Right atrium auricular region (tissue), 2 donors: ENCODE measurements at regions not wholly inside any gene's neighbourhood (a gene's known extent, or its start where the extent isn't known, plus 50 kb on each side); places are given as distances from the start of the nearest gene placed in this dataset.

ENCODE experiments used
- DNase-seq: peaks from one replicate; pipeline ENCODE4 v3.0.0-alpha.2; 2019; ENCODE audit warnings: low spot score
- H3K27ac ChIP-seq, 2 donors: fragments of 200-600 bp; sonication (generic); 1 replicate in 1 of 2; 2 replicates in 1 of 2; pipeline ENCODE4 v1.5.1; 2016 to 2019
- H3K27me3 ChIP-seq, 2 donors: fragments of 200-600 bp; sonication (generic); one replicate each; pipeline versions ENCODE4 v1.5.1 to v1.6.0; 2017 to 2019
- H3K36me3 ChIP-seq: fragments of 200-600 bp; sonication (generic); one replicate; pipeline ENCODE4 v1.5.1; 2016
- H3K4me1 ChIP-seq, 2 donors: fragments of 200-600 bp; sonication (generic); one replicate each; pipeline versions ENCODE4 v1.5.1 to v1.6.0; 2017 to 2019
- H3K4me3 ChIP-seq, 2 donors: fragments of 200-600 bp; sonication (generic); 1 replicate in 1 of 2; 2 replicates in 1 of 2; pipeline ENCODE4 v1.5.1; 2017 to 2019; ENCODE audit warnings: mild to moderate bottlenecking in 1 of 2, moderate library complexity in 1 of 2
- H3K9me3 ChIP-seq, 2 donors: fragments of 200-600 bp; sonication (generic); one replicate each; pipeline ENCODE4 v1.5.1; 2019
- TF ChIP-seq, protein P1 (sequence below), 2 donors: fragments of 200-600 bp; sonication (generic); IDR thresholded peaks; one replicate each; pipeline ENCODE4 v1.5.1; 2019; ENCODE audit warnings: antibody characterized with exemption in 2 of 2

DNA sequence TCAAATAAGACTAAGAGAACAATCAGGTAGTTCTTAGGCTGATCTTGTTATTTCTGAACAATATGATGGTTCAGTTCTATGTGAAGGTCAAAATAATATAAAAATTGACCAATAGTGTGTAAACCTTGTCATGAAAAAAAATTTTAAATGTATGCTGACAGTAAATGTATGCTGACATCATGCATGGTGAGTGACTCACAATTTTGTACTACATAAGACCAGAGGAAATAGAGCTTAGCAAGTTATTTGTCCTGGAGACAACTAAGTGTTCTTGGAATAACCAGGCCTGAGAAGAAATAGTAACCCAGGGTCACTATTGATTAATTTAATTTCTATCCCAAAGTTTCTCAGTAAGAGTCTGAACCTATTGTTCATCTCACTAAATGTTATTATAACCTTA is 182.2 kb upstream of the PCDH15 start:
- Histone ChIP-seq H3K4me3 (no peak overlapping the region), H3K27me3 (no peaks in the 10 kb centered on the region), H3K27ac (no peak overlapping the region), H3K4me1 (no peaks in the 10 kb centered on the region), H3K9me3 (no peaks in the 10 kb centered on the region), H3K36me3 (no peaks in the 10 kb centered on the region)
- TF ChIP-seq, protein P1, sequence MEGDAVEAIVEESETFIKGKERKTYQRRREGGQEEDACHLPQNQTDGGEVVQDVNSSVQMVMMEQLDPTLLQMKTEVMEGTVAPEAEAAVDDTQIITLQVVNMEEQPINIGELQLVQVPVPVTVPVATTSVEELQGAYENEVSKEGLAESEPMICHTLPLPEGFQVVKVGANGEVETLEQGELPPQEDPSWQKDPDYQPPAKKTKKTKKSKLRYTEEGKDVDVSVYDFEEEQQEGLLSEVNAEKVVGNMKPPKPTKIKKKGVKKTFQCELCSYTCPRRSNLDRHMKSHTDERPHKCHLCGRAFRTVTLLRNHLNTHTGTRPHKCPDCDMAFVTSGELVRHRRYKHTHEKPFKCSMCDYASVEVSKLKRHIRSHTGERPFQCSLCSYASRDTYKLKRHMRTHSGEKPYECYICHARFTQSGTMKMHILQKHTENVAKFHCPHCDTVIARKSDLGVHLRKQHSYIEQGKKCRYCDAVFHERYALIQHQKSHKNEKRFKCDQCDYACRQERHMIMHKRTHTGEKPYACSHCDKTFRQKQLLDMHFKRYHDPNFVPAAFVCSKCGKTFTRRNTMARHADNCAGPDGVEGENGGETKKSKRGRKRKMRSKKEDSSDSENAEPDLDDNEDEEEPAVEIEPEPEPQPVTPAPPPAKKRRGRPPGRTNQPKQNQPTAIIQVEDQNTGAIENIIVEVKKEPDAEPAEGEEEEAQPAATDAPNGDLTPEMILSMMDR (IDR thresholded peaks at IDR 0.05): no peak
- DNase-seq: no peak

DNA sequence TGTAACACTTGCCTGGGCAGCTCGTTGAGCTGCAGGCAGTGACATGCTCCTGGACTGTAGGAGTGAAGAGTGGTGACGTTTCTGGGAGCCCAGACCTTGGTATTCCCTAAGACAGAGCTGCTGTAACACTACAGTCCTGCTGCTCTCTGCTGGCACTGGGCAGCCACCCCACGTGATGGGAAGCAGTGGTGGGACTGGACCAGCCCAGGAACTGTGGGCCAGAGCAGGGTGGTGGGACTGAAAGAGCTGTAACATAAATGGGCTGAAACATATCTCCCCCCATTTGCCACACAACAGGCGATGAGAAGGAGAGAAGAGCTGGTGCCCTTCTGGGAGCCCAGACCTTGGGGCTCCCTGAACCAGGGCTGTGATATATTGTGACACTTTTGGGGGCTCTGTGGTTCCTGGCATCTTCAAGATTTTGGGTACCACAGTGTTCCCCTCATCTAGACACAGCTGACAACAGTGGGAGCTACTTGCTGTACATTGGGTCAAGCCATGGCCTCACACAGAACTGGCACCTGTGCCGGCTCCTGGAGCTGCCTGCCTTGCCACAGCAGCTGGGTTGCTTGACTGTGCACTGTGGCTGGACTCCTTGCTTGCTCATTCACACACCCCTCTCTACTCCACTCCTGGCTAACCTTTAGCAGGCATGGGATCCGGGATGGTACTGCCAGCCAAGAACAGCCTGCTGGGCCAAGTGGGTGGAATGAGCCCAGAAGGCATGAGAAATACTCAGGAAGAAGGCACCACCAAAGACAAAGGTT is 161.3 kb upstream of the PCDH15 start:
- Histone ChIP-seq H3K27ac (no peak overlapping the region), H3K27me3 (no peaks in the 10 kb centered on the region), H3K9me3 (peaks cover 0 to 7% of the 10 kb centered on the region in 2 donors), H3K36me3 (no peaks in the 10 kb centered on the region), H3K4me3 (no peak overlapping the region), H3K4me1 (no peaks in the 10 kb centered on the region)
- TF ChIP-seq, protein P1 (IDR thresholded peaks at IDR 0.05): no peak
- no peak for DNase-seq

DNA sequence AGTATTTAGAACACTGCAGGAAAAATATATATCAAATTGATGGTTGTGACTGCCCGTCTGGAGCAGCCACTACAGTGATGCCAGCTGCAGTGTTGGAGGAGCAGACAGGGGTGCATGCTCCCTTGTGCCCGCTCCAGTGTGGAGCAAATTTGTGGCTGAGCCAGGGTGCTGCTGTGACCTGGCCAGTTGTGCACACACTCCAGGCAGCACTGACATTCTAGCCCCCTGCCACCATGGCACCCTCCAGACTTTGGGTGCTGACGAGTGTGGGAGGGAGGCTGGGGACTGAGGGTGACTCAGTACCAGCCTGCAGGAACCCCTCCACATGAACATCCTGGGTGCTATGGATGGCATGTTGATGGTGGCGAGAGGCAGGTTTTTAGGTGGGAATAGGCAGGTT is 160.0 kb upstream of the PCDH15 start:
- peaks cover 0 to 7% of the 10 kb centered on the region in 2 donors for H3K9me3 ChIP-seq
- no peak overlapping the region for H3K27ac ChIP-seq
- H3K36me3 ChIP-seq: no peaks in the 10 kb centered on the region
- H3K27me3 ChIP-seq: no peaks in the 10 kb centered on the region
- no peak for DNase-seq
- TF ChIP-seq, protein P1 (IDR thresholded peaks at IDR 0.05): no peak
- no peaks in the 10 kb centered on the region for H3K4me1 ChIP-seq
- H3K4me3 ChIP-seq: no peak overlapping the region

DNA sequence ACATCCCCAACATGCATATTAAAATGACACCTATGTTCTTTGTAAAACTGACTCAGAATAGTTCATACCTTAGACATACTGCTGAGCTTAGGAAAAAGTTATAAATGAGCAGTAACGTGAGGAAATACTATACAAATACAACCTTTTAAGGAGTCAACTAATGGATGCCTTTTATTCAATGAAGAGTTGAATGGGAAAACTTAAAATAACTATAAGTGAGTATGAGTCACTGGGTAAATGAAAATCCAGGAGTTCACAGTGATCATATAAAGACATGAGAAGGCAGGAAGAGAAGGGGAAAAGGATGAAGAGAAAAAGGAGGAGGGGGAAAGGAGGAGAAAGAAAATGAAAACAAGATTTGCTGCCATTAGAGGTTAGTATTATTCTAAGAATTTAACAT is 157.8 kb upstream of the PCDH15 start:
- DNase-seq: no peak
- Histone ChIP-seq H3K4me1 (no peaks in the 10 kb centered on the region), H3K27ac (no peak overlapping the region), H3K9me3 (peaks cover 0 to 7% of the 10 kb centered on the region in 2 donors), H3K36me3 (no peaks in the 10 kb centered on the region), H3K4me3 (no peak overlapping the region), H3K27me3 (no peaks in the 10 kb centered on the region)
- TF ChIP-seq, protein P1 (IDR thresholded peaks at IDR 0.05): no peak

DNA sequence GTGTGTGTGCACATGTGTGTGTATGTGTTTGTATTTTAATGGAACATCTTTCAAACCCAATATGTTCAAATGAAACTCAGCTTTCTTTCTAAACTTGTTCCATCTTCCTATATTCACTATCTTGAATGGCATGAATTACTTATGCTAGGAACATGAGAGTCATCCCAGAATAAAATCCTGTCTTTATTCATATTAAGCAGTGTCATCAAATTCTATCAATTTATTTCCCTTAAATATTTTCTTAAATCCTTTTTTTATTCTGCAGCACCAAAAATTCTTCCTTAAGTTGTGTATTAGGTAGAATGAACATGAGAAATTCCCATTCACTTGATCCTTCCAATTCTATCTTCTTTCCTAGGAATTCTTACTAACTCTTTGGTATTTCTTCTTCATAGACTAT is 146.6 kb upstream of the PCDH15 start:
- Histone ChIP-seq H3K27ac (no peak overlapping the region), H3K36me3 (no peaks in the 10 kb centered on the region), H3K9me3 (no peaks in the 10 kb centered on the region), H3K27me3 (no peaks in the 10 kb centered on the region), H3K4me3 (no peak overlapping the region), H3K4me1 (no peaks in the 10 kb centered on the region)
- DNase-seq: no peak
- TF ChIP-seq, protein P1 (IDR thresholded peaks at IDR 0.05): no peak

DNA sequence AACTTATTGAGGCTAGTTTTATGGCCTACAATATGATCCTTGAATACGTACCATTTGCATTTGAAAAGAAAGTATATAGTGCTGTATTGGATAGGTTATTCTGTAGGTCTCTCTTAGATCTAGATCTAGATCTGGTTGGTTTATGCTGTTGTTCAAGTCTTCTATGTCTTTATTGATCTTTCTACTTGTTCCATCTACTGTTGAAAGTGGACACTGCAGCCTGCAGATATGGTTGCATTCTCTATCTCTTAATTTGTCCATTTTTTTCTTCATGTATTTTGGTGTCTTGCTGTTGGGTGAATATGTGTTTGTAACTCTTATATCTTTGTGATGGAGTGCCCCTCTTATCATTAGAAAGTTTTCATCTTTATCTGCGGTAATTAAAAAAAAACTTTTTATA is 139.4 kb upstream of the PCDH15 start:
- TF ChIP-seq, protein P1 (IDR thresholded peaks at IDR 0.05): peak; percentile 17 to 34
- H3K27me3 ChIP-seq: no peaks in the 10 kb centered on the region

More for the DNA sequence above, 139.4 kb upstream of the PCDH15 start:
- no peaks in the 10 kb centered on the region for H3K9me3 ChIP-seq
- DNase-seq: no peak
- H3K4me3 ChIP-seq: no peak overlapping the region
- H3K4me1 ChIP-seq: no peaks in the 10 kb centered on the region
- H3K27ac ChIP-seq: no peak overlapping the region
- no peaks in the 10 kb centered on the region for H3K36me3 ChIP-seq
